IMR-90 (cell line): ENCODE measurements at regions not wholly inside any gene's neighbourhood (a gene's known extent, or its start where the extent isn't known, plus 50 kb on each side); places are given as distances from the start of the nearest gene placed in this dataset.

Experiments
- ATAC-seq: fragments of 200-7000 bp; cut with Tn5 transposase; 2 replicates; pipeline ENCODE4 v1.9.1; 2020; ENCODE audit warnings: low read depth, mild to moderate bottlenecking, moderate library complexity
- BruUV-seq: library from RNA; stranded (reverse); fragments of 400-500 nt; replicated peaks from 2 replicates; lab custom pipeline; 2021; lab: Mats Ljungman, UMichigan
- CTCF ChIA-PET: fragments of 300-600 bp; formaldehyde crosslinking; extraction: SDS; loops from one replicate; lab custom pipeline; 2021; ENCODE audit warnings: antibody characterized with exemption; lab: Yijun Ruan, JAX
- POLR2A ChIA-PET: fragments of 300-600 bp; sonication (Branson Sonifier 250); formaldehyde crosslinking; loops from one replicate; lab custom pipeline; 2022; ENCODE audit warnings: antibody characterized with exemption; ENCODE audit not compliant: unreplicated experiment; lab: Charles Lee
- DNase-seq: peaks from one replicate; pipeline ENCODE4 v3.0.0; 2013
- H2AFZ ChIP-seq: replicated peaks from 2 replicates; pipeline ENCODE3; 2013; ENCODE audit warnings: low read length, mild to moderate bottlenecking; ENCODE audit not compliant: poor library complexity
- H2AK5ac ChIP-seq: 2 replicates; pipeline ENCODE4 v1.6.1; 2013; ENCODE audit warnings: low read depth, low read length, inconsistent platforms
- H2AK9ac ChIP-seq: replicated peaks from 2 replicates; pipeline ENCODE3; 2013; ENCODE audit warnings: mild to moderate bottlenecking, low read depth, low read length, moderate library complexity; ENCODE audit not compliant: poor library complexity
- H2BK120ac ChIP-seq: 2 replicates; pipeline ENCODE4 v1.6.1; 2013; ENCODE audit warnings: low read depth, low read length, inconsistent platforms
- H2BK15ac ChIP-seq: 3 replicates; pipeline ENCODE4 v1.6.1; 2013; ENCODE audit warnings: low read depth, low read length, inconsistent platforms
- H2BK20ac ChIP-seq: 2 replicates; pipeline ENCODE4 v1.6.1; 2013; ENCODE audit warnings: low read depth, mild to moderate bottlenecking, inconsistent platforms, low read length, moderate library complexity
- H2BK5ac ChIP-seq: 2 replicates; pipeline ENCODE4 v1.6.1; 2013; ENCODE audit warnings: mild to moderate bottlenecking, low read depth, low read length, inconsistent platforms; ENCODE audit not compliant: poor library complexity, severe bottlenecking
- H3K14ac ChIP-seq: replicated peaks from 2 replicates; pipeline ENCODE4 v1.6.1; 2013; ENCODE audit warnings: low read depth, low read length, inconsistent platforms
- H3K18ac ChIP-seq: 2 replicates; pipeline ENCODE4 v1.6.1; 2013; ENCODE audit warnings: low read depth, low read length, control low read depth
- H3K23ac ChIP-seq: 2 replicates; pipeline ENCODE4 v1.6.1; 2013; ENCODE audit warnings: low read depth, low read length, inconsistent platforms
- H3K27ac ChIP-seq: 2 replicates; pipeline ENCODE4 v1.5.1; 2013; ENCODE audit warnings: mild to moderate bottlenecking, control low read depth, low read length; ENCODE audit not compliant: insufficient read depth
- H3K27me3 ChIP-seq: 2 replicates; pipeline ENCODE4 v1.6.1; 2013; ENCODE audit warnings: low read length; ENCODE audit not compliant: control insufficient read depth, insufficient read depth
- H3K36me3 ChIP-seq: 2 replicates; pipeline ENCODE4 v1.6.1; 2013; ENCODE audit warnings: low read length, mixed read lengths; ENCODE audit not compliant: control insufficient read depth, insufficient read depth
- H3K4ac ChIP-seq: 2 replicates; pipeline ENCODE4 v1.6.1; 2013; ENCODE audit warnings: low read depth, low read length, inconsistent platforms
- H3K4me1 ChIP-seq: 2 replicates; pipeline ENCODE4 v1.6.1; 2013; ENCODE audit warnings: low read length, mixed read lengths; ENCODE audit not compliant: control insufficient read depth, insufficient read depth
- H3K4me2 ChIP-seq: 2 replicates; pipeline ENCODE4 v1.6.1; 2013; ENCODE audit warnings: low read depth, mild to moderate bottlenecking, control low read depth, low read length, moderate library complexity
- H3K4me3 ChIP-seq: 2 replicates; pipeline ENCODE4 v1.5.1; 2013; ENCODE audit warnings: low read depth, mild to moderate bottlenecking, control low read depth, low read length, moderate library complexity; ENCODE audit not compliant: insufficient read depth
- H3K56ac ChIP-seq: 2 replicates; pipeline ENCODE4 v1.6.1; 2013; ENCODE audit warnings: low read length, inconsistent platforms; ENCODE audit not compliant: insufficient read depth; ENCODE audit errors: extremely low read depth
- H3K79me1 ChIP-seq, 2 experiments: 2 replicates each; pipeline ENCODE4 v1.6.1; 2013; ENCODE audit warnings: low read length in 2 of 2, inconsistent platforms in 1 of 2, low read depth in 1 of 2
- H3K9ac ChIP-seq: 2 replicates; pipeline ENCODE4 v1.6.1; 2013; ENCODE audit warnings: low read depth, low read length, control low read depth
- H3K9me1 ChIP-seq: 2 replicates; pipeline ENCODE4 v1.6.1; 2013; ENCODE audit warnings: low read length, inconsistent platforms; ENCODE audit not compliant: insufficient read depth
- H3K9me3 ChIP-seq: 2 replicates; pipeline ENCODE4 v1.6.1; 2013; ENCODE audit warnings: low read length; ENCODE audit not compliant: control insufficient read depth, insufficient read depth
- H4K20me1 ChIP-seq: 2 replicates; pipeline ENCODE4 v1.6.1; 2013; ENCODE audit warnings: low read length, inconsistent platforms; ENCODE audit not compliant: insufficient read depth
- H4K5ac ChIP-seq: 2 replicates; pipeline ENCODE4 v1.6.1; 2013; ENCODE audit warnings: mild to moderate bottlenecking, low read depth, low read length, control low read depth
- H4K8ac ChIP-seq, 2 experiments: 2 replicates each; pipeline ENCODE4 v1.6.1; 2013; ENCODE audit warnings: low read depth in 2 of 2, low read length in 2 of 2, control low read depth in 1 of 2, inconsistent platforms in 1 of 2
- H4K91ac ChIP-seq: 2 replicates; pipeline ENCODE4 v1.6.1; 2013; ENCODE audit warnings: low read depth, low read length, inconsistent platforms; ENCODE audit not compliant: insufficient read depth
- BHLHE40 ChIP-seq: fragments of 150-350 bp; IDR thresholded peaks from 2 replicates; pipeline ENCODE4 v1.6.1; 2016; ENCODE audit warnings: mild to moderate bottlenecking, low read depth, low read length
- CEBPB ChIP-seq: IDR thresholded peaks from 2 replicates; pipeline ENCODE4 v1.6.1; 2012; ENCODE audit warnings: low read depth, low read length, improper control_type of control experiment
- CHD1 ChIP-seq: IDR thresholded peaks from 2 replicates; pipeline ENCODE4 v1.6.1; 2012; ENCODE audit warnings: low read depth, low read length, improper control_type of control experiment
- ELK1 ChIP-seq: fragments of 150-350 bp; IDR thresholded peaks from 2 replicates; pipeline ENCODE4 v1.6.1; 2016; ENCODE audit warnings: low read depth, mild to moderate bottlenecking, low read length, moderate library complexity, borderline replicate concordance
- FOS ChIP-seq: fragments of 150-350 bp; IDR thresholded peaks from 2 replicates; pipeline ENCODE4 v1.6.1; 2016; ENCODE audit warnings: low read depth, low read length
- MAFK ChIP-seq: IDR thresholded peaks from 2 replicates; pipeline ENCODE4 v1.6.1; 2012; ENCODE audit warnings: low read depth, low read length, improper control_type of control experiment
- MAZ ChIP-seq: IDR thresholded peaks from 2 replicates; pipeline ENCODE4 v1.6.1; 2012; ENCODE audit warnings: low read depth, mild to moderate bottlenecking, low read length, improper control_type of control experiment, moderate library complexity, borderline replicate concordance
- MXI1 ChIP-seq: IDR thresholded peaks from 2 replicates; pipeline ENCODE4 v1.6.1; 2012; ENCODE audit warnings: low read depth, mild to moderate bottlenecking, low read length, moderate library complexity, borderline replicate concordance
- NFE2L2 ChIP-seq: fragments of 150-350 bp; IDR thresholded peaks from 2 replicates; pipeline ENCODE4 v1.6.1; 2016; ENCODE audit warnings: low read depth, mild to moderate bottlenecking, low read length
- POLR2A ChIP-seq: IDR thresholded peaks from 2 replicates; pipeline ENCODE4 v1.6.1; 2012; ENCODE audit warnings: mild to moderate bottlenecking, low read depth, low read length
- RAD21 ChIP-seq: IDR thresholded peaks from 2 replicates; pipeline ENCODE4 v1.6.1; 2012; ENCODE audit warnings: low read length, improper control_type of control experiment
- RCOR1 ChIP-seq: IDR thresholded peaks from 2 replicates; pipeline ENCODE4 v1.6.1; 2012; ENCODE audit warnings: mild to moderate bottlenecking, low read length, improper control_type of control experiment; ENCODE audit not compliant: insufficient replicate concordance
- RFX5 ChIP-seq: IDR thresholded peaks from 2 replicates; pipeline ENCODE4 v1.8.0; 2012; ENCODE audit warnings: low read depth, mild to moderate bottlenecking, low read length, moderate library complexity
- SMC3 ChIP-seq: fragments of 150-350 bp; IDR thresholded peaks from 2 replicates; pipeline ENCODE4 v1.6.1; 2016; ENCODE audit warnings: low read depth, mild to moderate bottlenecking, antibody characterized with exemption, low read length, moderate library complexity
- USF2 ChIP-seq: fragments of 150-350 bp; IDR thresholded peaks from 2 replicates; pipeline ENCODE4 v1.6.1; 2017; ENCODE audit warnings: mild to moderate bottlenecking, antibody characterized with exemption, low read length, low read depth
- WGBS, 2 experiments: methylation state at CpG; one replicate each; pipeline versions ENCODE4 v1.1.5 to v1.1.7; 2013; ENCODE audit warnings: missing lambda C conversion rate in 2 of 2; ENCODE audit not compliant: insufficient read length in 1 of 2; ENCODE audit errors: extremely low coverage in 2 of 2; 5-methylcytosine and 5-hydroxymethylcytosine counted together
- dilution Hi-C: fragments of 300-500 bp; cut with HindIII; formaldehyde crosslinking; loops from one replicate; pipeline ENCODE4 v1.14.3; 2018; ENCODE audit warnings: low sequenced_read_pairs; ENCODE audit not compliant: unreplicated experiment
- in situ Hi-C: fragments of 300-500 bp; cut with MboI; formaldehyde crosslinking; loops from 3 replicates; pipeline ENCODE4 v1.14.3; 2019; ENCODE audit warnings: low sequenced_read_pairs, inconsistent platforms, mixed read lengths
- intact Hi-C: fragments of 100-400 bp; cut with micrococcal nuclease; formaldehyde crosslinking; loops from 2 replicates; pipeline ENCODE4 v1.10.0; 2022
- TF ChIP-seq, protein P1 (sequence below): conservative IDR thresholded peaks from 2 replicates; pipeline ENCODE4 v1.5.1; 2012; ENCODE audit warnings: mild to moderate bottlenecking, low read depth, low read length, improper control_type of control experiment

GRCh38 chr5:135158314-135158697 lies 124.3 kb upstream of the PITX1 start:
- no peak overlapping the region for H2AK5ac ChIP-seq
- H3K9me3 ChIP-seq = peaks cover 17% of the 10 kb centered on the region
- H2BK20ac ChIP-seq = no peak overlapping the region
- ChIA-PET CTCF (no interaction called here), POLR2A (no interaction called here)
- no peak overlapping the region for H3K23ac ChIP-seq
- ATAC-seq (no peak), DNase-seq (no peak)
- H4K91ac ChIP-seq = no peak overlapping the region
- in situ Hi-C loops = no loop called here
- H4K20me1 ChIP-seq = no peaks in the 10 kb centered on the region
- H3K18ac ChIP-seq = no peak overlapping the region
- H2BK15ac ChIP-seq = no peak overlapping the region
- TF ChIP-seq ELK1 (no peak), MAFK (no peak), FOS (no peak), RFX5 (no peak), BHLHE40 (no peak), RCOR1 (no peak), USF2 (no peak), SMC3 (no peak), NFE2L2 (no peak), MAZ (no peak), MXI1 (no peak), RAD21 (no peak), CHD1 (no peak), POLR2A (no peak), CEBPB (no peak)
- TF ChIP-seq, protein P1, sequence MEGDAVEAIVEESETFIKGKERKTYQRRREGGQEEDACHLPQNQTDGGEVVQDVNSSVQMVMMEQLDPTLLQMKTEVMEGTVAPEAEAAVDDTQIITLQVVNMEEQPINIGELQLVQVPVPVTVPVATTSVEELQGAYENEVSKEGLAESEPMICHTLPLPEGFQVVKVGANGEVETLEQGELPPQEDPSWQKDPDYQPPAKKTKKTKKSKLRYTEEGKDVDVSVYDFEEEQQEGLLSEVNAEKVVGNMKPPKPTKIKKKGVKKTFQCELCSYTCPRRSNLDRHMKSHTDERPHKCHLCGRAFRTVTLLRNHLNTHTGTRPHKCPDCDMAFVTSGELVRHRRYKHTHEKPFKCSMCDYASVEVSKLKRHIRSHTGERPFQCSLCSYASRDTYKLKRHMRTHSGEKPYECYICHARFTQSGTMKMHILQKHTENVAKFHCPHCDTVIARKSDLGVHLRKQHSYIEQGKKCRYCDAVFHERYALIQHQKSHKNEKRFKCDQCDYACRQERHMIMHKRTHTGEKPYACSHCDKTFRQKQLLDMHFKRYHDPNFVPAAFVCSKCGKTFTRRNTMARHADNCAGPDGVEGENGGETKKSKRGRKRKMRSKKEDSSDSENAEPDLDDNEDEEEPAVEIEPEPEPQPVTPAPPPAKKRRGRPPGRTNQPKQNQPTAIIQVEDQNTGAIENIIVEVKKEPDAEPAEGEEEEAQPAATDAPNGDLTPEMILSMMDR = no peak
- H2BK120ac ChIP-seq = no peak overlapping the region
- H3K14ac ChIP-seq = no peak overlapping the region
- no TSS peak for BruUV-seq
- no peak overlapping the region for H3K27ac ChIP-seq
- no peaks in the 10 kb centered on the region for H3K79me1 ChIP-seq
- no peaks in the 10 kb centered on the region for H3K9me1 ChIP-seq
- WGBS, 2 experiments = no CpG with 5 or more reads among the region's 1 CpG
- no peak overlapping the region for H3K4me2 ChIP-seq
- no peaks in the 10 kb centered on the region for H3K36me3 ChIP-seq
- dilution Hi-C loops = no loop called here
- no peak overlapping the region for H3K56ac ChIP-seq
- no peak overlapping the region for H2AK9ac ChIP-seq
- H4K8ac ChIP-seq = no peak overlapping the region
- H3K27me3 ChIP-seq = peaks cover 10% of the 10 kb centered on the region
- H3K9ac ChIP-seq = no peak overlapping the region
- no peak overlapping the region for H2BK5ac ChIP-seq
- H2AFZ ChIP-seq = no peak overlapping the region
- intact Hi-C loops = no loop called here
- no peak overlapping the region for H4K5ac ChIP-seq
- H3K4me1 ChIP-seq = peaks cover 2% of the 10 kb centered on the region; the same call in 1 of the 2 replicates
- H3K4me3 ChIP-seq = no peak overlapping the region
- no peak overlapping the region for H3K4ac ChIP-seq
